ENCODE measurements at regions not wholly inside any gene's neighbourhood (a gene's known extent, or its start where the extent isn't known, plus 50 kb on each side); places are given as distances from the start of the nearest gene placed in this dataset.

GRCh38 chr1:43018121-43018520 lies 59.5 kb upstream of the SLC2A1 start:
- TF ChIP-seq CEBPB (IDR thresholded peaks at IDR 0.05) (no peak), TCF12 (IDR thresholded peaks at IDR 0.05; ENCODE audit: low read depth) (no peak), EP300 (IDR thresholded peaks at IDR 0.05; ENCODE audit: borderline replicate concordance) (no peak), CREB1 (IDR thresholded peaks at IDR 0.05; ENCODE audit: low read depth) (no peak)

- TF ChIP-seq NFIC (IDR thresholded peaks at IDR 0.05) (no peak), EGR1 (IDR thresholded peaks at IDR 0.05) (no peak), TCF12 (IDR thresholded peaks at IDR 0.05; ENCODE audit: low read depth) (no peak), USF1 (IDR thresholded peaks at IDR 0.05) (no peak), CREB1 (IDR thresholded peaks at IDR 0.05; ENCODE audit: low read depth) (no peak), ZBTB7A (IDR thresholded peaks at IDR 0.05; ENCODE audit: low read depth) (no peak), REST (IDR thresholded peaks at IDR 0.05; ENCODE audit: low read depth) (no peak), TEAD4 (IDR thresholded peaks at IDR 0.05) (no peak), CEBPB (IDR thresholded peaks at IDR 0.05) (no peak), RAD21 (IDR thresholded peaks at IDR 0.05; ENCODE audit: low read depth) (no peak), FOXM1 (IDR thresholded peaks at IDR 0.05; ENCODE audit: borderline replicate concordance, low read depth) (no peak), MAX (IDR thresholded peaks at IDR 0.05) (no peak), TAF1 (IDR thresholded peaks at IDR 0.05; ENCODE audit: low read depth) (no peak), YY1 (IDR thresholded peaks at IDR 0.05; ENCODE audit: low read depth) (no peak), EP300 (IDR thresholded peaks at IDR 0.05; ENCODE audit: borderline replicate concordance) (no peak)
These were observed 56.6 kb upstream of the SLC2A1 start for GRCh38 chr1:43015269-43015668.

GRCh38 chr1:43011020-43011419 lies 52.4 kb upstream of the SLC2A1 start:
- TF ChIP-seq REST (IDR thresholded peaks at IDR 0.05; ENCODE audit: low read depth) (no peak), ZBTB7A (IDR thresholded peaks at IDR 0.05; ENCODE audit: low read depth) (no peak), EGR1 (IDR thresholded peaks at IDR 0.05) (no peak), EP300 (IDR thresholded peaks at IDR 0.05; ENCODE audit: borderline replicate concordance) (no peak), TAF1 (IDR thresholded peaks at IDR 0.05; ENCODE audit: low read depth) (no peak), MAX (IDR thresholded peaks at IDR 0.05) (no peak), YY1 (IDR thresholded peaks at IDR 0.05; ENCODE audit: low read depth) (no peak), NFIC (IDR thresholded peaks at IDR 0.05) (no peak)

GRCh38 chr1:43009274-43009673 lies 50.6 kb upstream of the SLC2A1 start:
- TF ChIP-seq TCF12 (IDR thresholded peaks at IDR 0.05; ENCODE audit: low read depth) (no peak), ZBTB7A (IDR thresholded peaks at IDR 0.05; ENCODE audit: low read depth) (no peak), MAX (IDR thresholded peaks at IDR 0.05) (no peak), TAF1 (IDR thresholded peaks at IDR 0.05; ENCODE audit: low read depth) (no peak), CEBPB (IDR thresholded peaks at IDR 0.05) (no peak), REST (IDR thresholded peaks at IDR 0.05; ENCODE audit: low read depth) (no peak), TEAD4 (IDR thresholded peaks at IDR 0.05) (no peak), YY1 (IDR thresholded peaks at IDR 0.05; ENCODE audit: low read depth) (no peak)

All from Ishikawa (cell line).